Neural cell (in vitro differentiated cells): ENCODE measurements at regions not wholly inside any gene's neighbourhood (a gene's known extent, or its start where the extent isn't known, plus 50 kb on each side); places are given as distances from the start of the nearest gene placed in this dataset.

Experiments used
- H2AFZ ChIP-seq: fragments of 200-600, 300-800 bp; sonication (generic), shearing (Covaris generic); 2 replicates; pipeline ENCODE4 v1.6.0; 2014; ENCODE audit warnings: low read depth, mild to moderate bottlenecking, antibody characterized with exemption, low read length, moderate library complexity
- H3F3A ChIP-seq: fragments of 200-600 bp; shearing (Covaris generic); 2 replicates; pipeline ENCODE4 v1.6.1; 2016; ENCODE audit warnings: mild to moderate bottlenecking, moderate library complexity, mixed read lengths, antibody characterized with exemption, low read length; ENCODE audit not compliant: insufficient read depth, poor library complexity, severe bottlenecking
- H3K27ac ChIP-seq: fragments of 200-600, 300-800 bp; sonication (generic), shearing (Covaris generic); 2 replicates; pipeline ENCODE4 v1.5.1; 2014; ENCODE audit warnings: mild to moderate bottlenecking, low read length, moderate library complexity
- H3K27me3 ChIP-seq: fragments of 300-800, 200-600 bp; sonication (generic), shearing (Covaris generic); 2 replicates; pipeline ENCODE4 v1.6.0; 2014; ENCODE audit warnings: mild to moderate bottlenecking, low read depth, low read length, moderate library complexity; ENCODE audit not compliant: insufficient read depth
- H3K36me3 ChIP-seq: fragments of 300-800, 200-600 bp; sonication (generic), shearing (Covaris generic); 2 replicates; pipeline ENCODE4 v1.5.1; 2014; ENCODE audit warnings: mild to moderate bottlenecking, antibody characterized with exemption, low read length, moderate library complexity; ENCODE audit not compliant: insufficient read depth
- H3K4me2 ChIP-seq: fragments of 300-800, 200-600 bp; sonication (generic), shearing (Covaris generic); 2 replicates; pipeline ENCODE4 v1.6.0; 2014; ENCODE audit warnings: mild to moderate bottlenecking, low read length
- H3K4me3 ChIP-seq: fragments of 300-800, 200-600 bp; sonication (generic), shearing (Covaris generic); 2 replicates; pipeline ENCODE4 v1.5.1; 2014; ENCODE audit warnings: mild to moderate bottlenecking, low read length, moderate library complexity
- H3K79me2 ChIP-seq: fragments of 200-600 bp; shearing (Covaris generic); replicated peaks from 2 replicates; pipeline ENCODE4 v1.6.0; 2014; ENCODE audit warnings: mild to moderate bottlenecking, low read length, moderate library complexity; ENCODE audit not compliant: insufficient read depth
- H3K9ac ChIP-seq: fragments of 300-800, 200-600 bp; sonication (generic), shearing (Covaris generic); 2 replicates; pipeline ENCODE4 v1.6.1; 2016; ENCODE audit warnings: mild to moderate bottlenecking, low read length, mixed read lengths
- H3K9me2 ChIP-seq: fragments of 200-600 bp; shearing (Covaris generic); 2 replicates; pipeline ENCODE4 v1.6.1; 2016; ENCODE audit warnings: mild to moderate bottlenecking, low read length, mixed read lengths; ENCODE audit not compliant: insufficient read depth
- H3K9me3 ChIP-seq: fragments of 200-600, 300-800 bp; sonication (generic), shearing (Covaris generic); 2 replicates; pipeline ENCODE4 v1.6.1; 2016; ENCODE audit warnings: mild to moderate bottlenecking, mixed run types, low read length, moderate library complexity, mixed read lengths
- H4K20me1 ChIP-seq: fragments of 200-600 bp; shearing (Covaris generic); 2 replicates; pipeline ENCODE4 v1.6.1; 2016; ENCODE audit warnings: mild to moderate bottlenecking, mixed run types; ENCODE audit not compliant: insufficient read depth
- CTCF ChIP-seq: fragments of 450-650 bp; IDR thresholded peaks from 2 replicates; pipeline ENCODE4 v1.5.1; 2014; ENCODE audit warnings: antibody characterized with exemption, mild to moderate bottlenecking, moderate library complexity; ENCODE audit not compliant: poor library complexity, severe bottlenecking
- EP300 ChIP-seq: fragments of 450-650 bp; conservative IDR thresholded peaks from 2 replicates; pipeline ENCODE4 v1.6.1; 2014; ENCODE audit warnings: antibody characterized with exemption, mild to moderate bottlenecking, moderate library complexity; ENCODE audit not compliant: poor library complexity, severe bottlenecking
- EZH2 ChIP-seq: fragments of 200-600, 300-800 bp; shearing (Covaris generic), sonication (generic); IDR thresholded peaks from 2 replicates; pipeline ENCODE4 v1.6.1; 2014; ENCODE audit warnings: antibody characterized with exemption, low read length, borderline replicate concordance, mild to moderate bottlenecking; ENCODE audit not compliant: insufficient read depth, poor library complexity, severe bottlenecking
- MXI1 ChIP-seq: fragments of 450-650 bp; conservative IDR thresholded peaks from 2 replicates; pipeline ENCODE4 v1.6.1; 2014; ENCODE audit warnings: antibody characterized with exemption, mild to moderate bottlenecking; ENCODE audit not compliant: poor library complexity, severe bottlenecking
- POLR2AphosphoS5 ChIP-seq: IDR thresholded peaks from 2 replicates; pipeline ENCODE4 v1.6.1; 2012
- RAD21 ChIP-seq: fragments of 450-650 bp; conservative IDR thresholded peaks from 2 replicates; pipeline ENCODE4 v1.6.1; 2014; ENCODE audit warnings: antibody characterized with exemption, mild to moderate bottlenecking, moderate library complexity
- REST ChIP-seq: IDR thresholded peaks from 2 replicates; pipeline ENCODE4 v1.6.1; 2012; ENCODE audit warnings: borderline replicate concordance
- SMC3 ChIP-seq: fragments of 450-650 bp; conservative IDR thresholded peaks from 2 replicates; pipeline ENCODE4 v1.6.1; 2014; ENCODE audit warnings: antibody characterized with exemption, mild to moderate bottlenecking, moderate library complexity; ENCODE audit not compliant: poor library complexity
- TAF1 ChIP-seq: IDR thresholded peaks from 2 replicates; pipeline ENCODE4 v1.6.1; 2012; ENCODE audit warnings: low read depth

DNA sequence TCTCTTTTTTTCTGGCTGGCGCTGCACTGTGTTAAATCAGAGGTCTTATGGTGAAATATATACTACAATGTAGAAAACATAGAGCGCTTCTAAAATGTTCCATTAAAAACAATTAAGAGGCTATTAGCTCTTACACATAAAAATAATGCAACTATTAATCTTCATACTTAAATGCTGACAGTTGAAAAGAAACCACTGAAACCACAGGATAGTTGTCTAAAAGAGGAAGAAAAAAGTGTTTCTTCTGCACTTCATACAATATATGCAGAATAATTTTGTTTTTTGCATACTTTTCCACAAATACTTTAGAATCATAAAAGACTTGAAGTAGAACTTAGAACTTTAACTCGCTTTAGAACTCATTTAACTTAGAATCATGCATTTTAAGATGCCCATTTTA lies 170.5 kb downstream of the PYDC2 start:
- Histone ChIP-seq H3K27ac (no peak overlapping the region), H3K79me2 (no peaks in the 10 kb centered on the region), H3K36me3 (no peaks in the 10 kb centered on the region), H2AFZ (no peak overlapping the region), H3K9me3 (no peaks in the 10 kb centered on the region), H3K4me2 (no peak overlapping the region), H3K4me3 (no peak overlapping the region), H4K20me1 (no peaks in the 10 kb centered on the region), H3K9me2 (no peaks in the 10 kb centered on the region), H3K9ac (no peak overlapping the region), H3K27me3 (no peaks in the 10 kb centered on the region), H3F3A (no peaks in the 10 kb centered on the region)
- no peak for TF ChIP-seq REST
- no peak for TF ChIP-seq SMC3
- TF ChIP-seq EZH2: no peak
- no peak for TF ChIP-seq POLR2AphosphoS5
- no peak for TF ChIP-seq MXI1
- no peak for TF ChIP-seq RAD21
- TF ChIP-seq CTCF: no peak
- TF ChIP-seq EP300: no peak
- no peak for TF ChIP-seq TAF1

GRCh38 chr3:191634902-191635301 lies 173.9 kb downstream of the PYDC2 start:
- TF ChIP-seq EP300 (peak; percentile 82), EZH2 (no peak), TAF1 (no peak), SMC3 (peak; percentile 25), POLR2AphosphoS5 (peak; percentile 74), CTCF (no peak), MXI1 (no peak), REST (no peak), RAD21 (peak; percentile 37)
- Histone ChIP-seq H3K27me3 (no peaks in the 10 kb centered on the region), H3K9me3 (no peaks in the 10 kb centered on the region)

More at GRCh38 chr3:191634902-191635301, 173.9 kb downstream of the PYDC2 start:
- Histone ChIP-seq H3K9me2 (no peaks in the 10 kb centered on the region), H3K4me3 (no peak overlapping the region), H3K27ac (peak overlapping the region; percentile 25), H4K20me1 (no peaks in the 10 kb centered on the region), H3K79me2 (no peaks in the 10 kb centered on the region), H2AFZ (no peak overlapping the region), H3F3A (no peaks in the 10 kb centered on the region), H3K9ac (no peak overlapping the region), H3K36me3 (no peaks in the 10 kb centered on the region), H3K4me2 (no peak overlapping the region)
